ENCODE measurements at regions not wholly inside any gene's neighbourhood (a gene's known extent, or its start where the extent isn't known, plus 50 kb on each side); places are given as distances from the start of the nearest gene placed in this dataset.
"Not testable (repeated sequence)": the region's sequence is repeated elsewhere in the genome, so short reads cannot be mapped to it uniquely, and the experiment has no call there.

GRCh38 chr16:88165040-88165544 is 213.9 kb downstream of the BANP start:
- POLR2A ChIA-PET (ENCODE audit: low non-redundant PET); H3K27me3 ChIP-seq (replicated peaks; ENCODE audit: insufficient read depth, low read depth, low read length, poor library complexity); intact Hi-C loops (cut with micrococcal nuclease; ENCODE audit: unreplicated experiment); CTCF ChIA-PET; H3K9me3 ChIP-seq (ENCODE audit: low read depth, low read length, poor library complexity, severe bottlenecking); BruUV-seq (replicated peaks); DNase-seq (ENCODE audit: low spot score); H3K27ac ChIP-seq (ENCODE audit: low read depth, low read length, poor library complexity, severe bottlenecking); H3K36me3 ChIP-seq (ENCODE audit: insufficient read depth, low read length, poor library complexity, severe bottlenecking); H3K4me3 ChIP-seq (ENCODE audit: low read depth, low read length, poor library complexity, severe bottlenecking); H3K4me1 ChIP-seq (ENCODE audit: insufficient read depth, low read length, poor library complexity, severe bottlenecking): not testable (repeated sequence)

- H3K4me3 ChIP-seq (ENCODE audit: low read depth, low read length, poor library complexity, severe bottlenecking); POLR2A ChIA-PET (ENCODE audit: low non-redundant PET); BruUV-seq (replicated peaks); H3K36me3 ChIP-seq (ENCODE audit: insufficient read depth, low read length, poor library complexity, severe bottlenecking); H3K9me3 ChIP-seq (ENCODE audit: low read depth, low read length, poor library complexity, severe bottlenecking); CTCF ChIA-PET; H3K27ac ChIP-seq (ENCODE audit: low read depth, low read length, poor library complexity, severe bottlenecking); H3K4me1 ChIP-seq (ENCODE audit: insufficient read depth, low read length, poor library complexity, severe bottlenecking); DNase-seq (ENCODE audit: low spot score); intact Hi-C loops (cut with micrococcal nuclease; ENCODE audit: unreplicated experiment); H3K27me3 ChIP-seq (replicated peaks; ENCODE audit: insufficient read depth, low read depth, low read length, poor library complexity): not testable (repeated sequence)
Observed at GRCh38 chr16:88165683-88166082, 214.4 kb downstream of the BANP start.

- H3K4me1 ChIP-seq (ENCODE audit: insufficient read depth, low read length, poor library complexity, severe bottlenecking); H3K9me3 ChIP-seq (ENCODE audit: low read depth, low read length, poor library complexity, severe bottlenecking); H3K4me3 ChIP-seq (ENCODE audit: low read depth, low read length, poor library complexity, severe bottlenecking); intact Hi-C loops (cut with micrococcal nuclease; ENCODE audit: unreplicated experiment); DNase-seq (ENCODE audit: low spot score); BruUV-seq (replicated peaks); CTCF ChIA-PET; H3K27me3 ChIP-seq (replicated peaks; ENCODE audit: insufficient read depth, low read depth, low read length, poor library complexity); H3K36me3 ChIP-seq (ENCODE audit: insufficient read depth, low read length, poor library complexity, severe bottlenecking); H3K27ac ChIP-seq (ENCODE audit: low read depth, low read length, poor library complexity, severe bottlenecking); POLR2A ChIA-PET (ENCODE audit: low non-redundant PET): not testable (repeated sequence)
Observed at GRCh38 chr16:88166209-88166773, 215.1 kb downstream of the BANP start.

GRCh38 chr16:88167798-88168556 is 214.8 kb upstream of the ZNF469 start:
- H3K27me3 ChIP-seq (replicated peaks; ENCODE audit: insufficient read depth, low read depth, low read length, poor library complexity); H3K27ac ChIP-seq (ENCODE audit: low read depth, low read length, poor library complexity, severe bottlenecking); BruUV-seq (replicated peaks); H3K9me3 ChIP-seq (ENCODE audit: low read depth, low read length, poor library complexity, severe bottlenecking); H3K36me3 ChIP-seq (ENCODE audit: insufficient read depth, low read length, poor library complexity, severe bottlenecking); DNase-seq (ENCODE audit: low spot score); CTCF ChIA-PET; intact Hi-C loops (cut with micrococcal nuclease; ENCODE audit: unreplicated experiment); H3K4me3 ChIP-seq (ENCODE audit: low read depth, low read length, poor library complexity, severe bottlenecking); POLR2A ChIA-PET (ENCODE audit: low non-redundant PET); H3K4me1 ChIP-seq (ENCODE audit: insufficient read depth, low read length, poor library complexity, severe bottlenecking): not testable (repeated sequence)

- BruUV-seq (replicated peaks); POLR2A ChIA-PET (ENCODE audit: low non-redundant PET); H3K4me3 ChIP-seq (ENCODE audit: low read depth, low read length, poor library complexity, severe bottlenecking); DNase-seq (ENCODE audit: low spot score); H3K36me3 ChIP-seq (ENCODE audit: insufficient read depth, low read length, poor library complexity, severe bottlenecking); CTCF ChIA-PET; intact Hi-C loops (cut with micrococcal nuclease; ENCODE audit: unreplicated experiment); H3K27me3 ChIP-seq (replicated peaks; ENCODE audit: insufficient read depth, low read depth, low read length, poor library complexity); H3K27ac ChIP-seq (ENCODE audit: low read depth, low read length, poor library complexity, severe bottlenecking); H3K4me1 ChIP-seq (ENCODE audit: insufficient read depth, low read length, poor library complexity, severe bottlenecking); H3K9me3 ChIP-seq (ENCODE audit: low read depth, low read length, poor library complexity, severe bottlenecking): not testable (repeated sequence)
Observed at GRCh38 chr16:88168557-88168949, 214.2 kb upstream of the ZNF469 start.

GRCh38 chr16:88169136-88169830 is 213.5 kb upstream of the ZNF469 start:
- H3K27me3 ChIP-seq (replicated peaks; ENCODE audit: insufficient read depth, low read depth, low read length, poor library complexity); BruUV-seq (replicated peaks); H3K36me3 ChIP-seq (ENCODE audit: insufficient read depth, low read length, poor library complexity, severe bottlenecking); H3K4me1 ChIP-seq (ENCODE audit: insufficient read depth, low read length, poor library complexity, severe bottlenecking); DNase-seq (ENCODE audit: low spot score); intact Hi-C loops (cut with micrococcal nuclease; ENCODE audit: unreplicated experiment); CTCF ChIA-PET; H3K9me3 ChIP-seq (ENCODE audit: low read depth, low read length, poor library complexity, severe bottlenecking); H3K4me3 ChIP-seq (ENCODE audit: low read depth, low read length, poor library complexity, severe bottlenecking); H3K27ac ChIP-seq (ENCODE audit: low read depth, low read length, poor library complexity, severe bottlenecking); POLR2A ChIA-PET (ENCODE audit: low non-redundant PET): not testable (repeated sequence)

GRCh38 chr16:88169831-88170165 is 213.0 kb upstream of the ZNF469 start:
- DNase-seq (ENCODE audit: low spot score); H3K27me3 ChIP-seq (replicated peaks; ENCODE audit: insufficient read depth, low read depth, low read length, poor library complexity); CTCF ChIA-PET; H3K36me3 ChIP-seq (ENCODE audit: insufficient read depth, low read length, poor library complexity, severe bottlenecking); H3K27ac ChIP-seq (ENCODE audit: low read depth, low read length, poor library complexity, severe bottlenecking); H3K4me1 ChIP-seq (ENCODE audit: insufficient read depth, low read length, poor library complexity, severe bottlenecking); H3K4me3 ChIP-seq (ENCODE audit: low read depth, low read length, poor library complexity, severe bottlenecking); BruUV-seq (replicated peaks); intact Hi-C loops (cut with micrococcal nuclease; ENCODE audit: unreplicated experiment); POLR2A ChIA-PET (ENCODE audit: low non-redundant PET); H3K9me3 ChIP-seq (ENCODE audit: low read depth, low read length, poor library complexity, severe bottlenecking): not testable (repeated sequence)

All from A673 (cell line).